GM13977 (cell line): ENCODE measurements at regions not wholly inside any gene's neighbourhood (a gene's known extent, or its start where the extent isn't known, plus 50 kb on each side); places are given as distances from the start of the nearest gene placed in this dataset.

ENCODE experiments used
- DNase-seq: peaks from one replicate; pipeline ENCODE4 v3.0.0; 2012; ENCODE audit warnings: low spot score
- in situ Hi-C: fragments of 300-500 bp; cut with MboI; formaldehyde crosslinking; loops from one replicate; pipeline ENCODE4 v1.12.0; 2022; ENCODE audit warnings: low sequenced_read_pairs, low pct_unique_long_range_greater_than_20kb, mixed read lengths, inconsistent platforms; ENCODE audit not compliant: unreplicated experiment
- TF ChIP-seq, protein P1 (sequence below): IDR thresholded peaks from 2 replicates; pipeline ENCODE4 v1.5.1; 2012; ENCODE audit warnings: mild to moderate bottlenecking, control low read depth; ENCODE audit not compliant: insufficient read depth; ENCODE audit errors: extremely low read depth, missing control alignments

- no peak for DNase-seq
- TF ChIP-seq, protein P1, sequence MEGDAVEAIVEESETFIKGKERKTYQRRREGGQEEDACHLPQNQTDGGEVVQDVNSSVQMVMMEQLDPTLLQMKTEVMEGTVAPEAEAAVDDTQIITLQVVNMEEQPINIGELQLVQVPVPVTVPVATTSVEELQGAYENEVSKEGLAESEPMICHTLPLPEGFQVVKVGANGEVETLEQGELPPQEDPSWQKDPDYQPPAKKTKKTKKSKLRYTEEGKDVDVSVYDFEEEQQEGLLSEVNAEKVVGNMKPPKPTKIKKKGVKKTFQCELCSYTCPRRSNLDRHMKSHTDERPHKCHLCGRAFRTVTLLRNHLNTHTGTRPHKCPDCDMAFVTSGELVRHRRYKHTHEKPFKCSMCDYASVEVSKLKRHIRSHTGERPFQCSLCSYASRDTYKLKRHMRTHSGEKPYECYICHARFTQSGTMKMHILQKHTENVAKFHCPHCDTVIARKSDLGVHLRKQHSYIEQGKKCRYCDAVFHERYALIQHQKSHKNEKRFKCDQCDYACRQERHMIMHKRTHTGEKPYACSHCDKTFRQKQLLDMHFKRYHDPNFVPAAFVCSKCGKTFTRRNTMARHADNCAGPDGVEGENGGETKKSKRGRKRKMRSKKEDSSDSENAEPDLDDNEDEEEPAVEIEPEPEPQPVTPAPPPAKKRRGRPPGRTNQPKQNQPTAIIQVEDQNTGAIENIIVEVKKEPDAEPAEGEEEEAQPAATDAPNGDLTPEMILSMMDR: no peak
- in situ Hi-C loops: no loop called here
These were observed 838.6 kb downstream of the LTN1 start for GRCh38 chr21:28154121-28154520.

- TF ChIP-seq, protein P1: no peak
- no peak for DNase-seq
These were observed 839.9 kb downstream of the LTN1 start for GRCh38 chr21:28152732-28153131.

GRCh38 chr21:28151758-28152157, 840.9 kb downstream of the LTN1 start:
- TF ChIP-seq, protein P1: no peak
- no peak for DNase-seq
- in situ Hi-C loops: no loop called here

More at GRCh38 chr21:28152732-28153131, 839.9 kb downstream of the LTN1 start:
- in situ Hi-C loops: no loop called here

DNA sequence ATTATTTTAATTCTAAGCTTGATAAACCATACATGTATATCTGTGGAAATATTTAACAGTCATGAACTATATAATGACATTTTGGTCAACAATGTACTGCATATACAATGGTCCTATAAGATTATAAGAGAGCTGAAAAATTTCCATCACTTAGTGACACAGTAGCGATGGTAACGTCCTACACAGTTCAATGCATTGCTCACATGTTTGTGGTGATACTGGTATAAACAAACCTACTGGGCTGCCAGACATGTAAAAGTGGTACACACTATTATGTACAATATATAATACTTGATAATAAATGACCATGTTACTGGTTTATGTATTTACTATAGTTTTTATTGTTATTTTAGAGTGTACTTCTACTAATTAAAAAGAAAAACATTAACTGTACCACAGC, 841.9 kb downstream of the LTN1 start:
- DNase-seq: no peak
- in situ Hi-C loops: no loop called here
- TF ChIP-seq, protein P1: no peak

DNA sequence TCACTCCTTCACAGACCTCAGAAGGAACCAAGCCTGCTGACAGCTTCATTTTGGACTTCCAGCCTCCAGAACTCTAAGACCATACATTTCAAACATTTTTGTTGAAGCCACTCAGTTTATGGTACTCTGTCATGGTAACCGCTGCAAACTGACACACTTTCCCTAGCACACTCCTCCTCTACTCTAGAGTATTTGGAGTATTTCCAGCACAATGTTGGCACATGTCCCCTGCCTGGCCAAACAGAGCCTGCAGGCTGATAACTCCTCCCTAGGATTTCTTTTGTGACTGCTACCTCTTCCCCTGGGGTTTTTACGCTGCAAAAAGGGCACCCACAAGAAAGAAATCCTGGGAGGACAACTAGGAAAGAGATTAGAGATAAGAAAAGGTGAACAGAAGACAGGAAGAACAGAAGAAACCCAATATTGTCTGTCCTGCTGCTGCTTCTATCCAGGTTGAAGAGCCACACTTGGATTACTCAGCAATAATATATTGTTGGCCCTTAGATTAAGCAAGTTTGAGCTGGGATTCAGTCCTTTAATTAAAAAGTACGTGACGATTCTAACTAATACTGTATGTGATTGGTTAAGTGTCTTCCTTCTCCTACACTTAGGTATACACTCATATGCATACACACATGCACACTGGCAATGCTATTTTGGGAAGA, 844.1 kb downstream of the LTN1 start:
- TF ChIP-seq, protein P1: no peak
- no peak for DNase-seq
- in situ Hi-C loops: no loop called here

DNA sequence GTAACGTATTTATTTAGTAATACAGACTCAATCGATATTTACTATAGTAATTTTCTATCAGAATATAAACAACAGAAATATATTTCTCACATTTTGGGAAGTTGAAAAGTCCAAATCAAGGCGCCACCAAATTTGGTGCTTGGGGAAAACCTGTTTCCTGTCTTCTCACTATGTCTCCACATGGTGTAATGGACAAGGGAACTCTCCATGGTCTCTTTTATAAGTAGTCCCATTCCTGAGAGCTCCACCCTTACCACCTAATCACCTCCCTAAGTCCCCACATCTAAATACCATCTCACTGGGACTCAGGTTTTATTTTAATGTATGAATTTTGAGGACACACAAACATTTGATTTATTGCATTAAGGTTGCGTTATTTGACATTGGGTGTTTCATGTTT, 848.0 kb downstream of the LTN1 start:
- in situ Hi-C loops: no loop called here
- TF ChIP-seq, protein P1: no peak
- no peak for DNase-seq
